Esophagus muscularis mucosa (tissue), 4 donors: ENCODE measurements at regions not wholly inside any gene's neighbourhood (a gene's known extent, or its start where the extent isn't known, plus 50 kb on each side); places are given as distances from the start of the nearest gene placed in this dataset.
"Not testable (repeated sequence)": the region's sequence is repeated elsewhere in the genome, so short reads cannot be mapped to it uniquely, and the experiment has no call there.

Source experiments
- DNase-seq: peaks from one replicate; pipeline ENCODE4 v3.0.0-alpha.2; 2017; ENCODE audit errors: extremely low spot score
- H3K27ac ChIP-seq, 4 donors: fragments of 200-600 bp; sonication (generic); replicated peaks in 1 of 4; 1 replicate in 3 of 4; 2 replicates in 1 of 4; pipeline ENCODE4 v1.5.1; 2016 to 2019; ENCODE audit warnings: mild to moderate bottlenecking in 1 of 4
- H3K27me3 ChIP-seq, 4 donors: fragments of 200-600 bp; sonication (generic); one replicate each; pipeline versions ENCODE4 v1.5.1 to v1.6.0; 2016 to 2019
- H3K36me3 ChIP-seq, 4 donors: fragments of 200-600 bp; sonication (generic); one replicate each; pipeline ENCODE4 v1.5.1; 2016 to 2019
- H3K4me1 ChIP-seq, 4 donors: fragments of 200-600 bp; sonication (generic); one replicate each; pipeline ENCODE4 v1.5.1; 2016 to 2019
- H3K4me3 ChIP-seq, 4 donors: fragments of 200-600 bp; sonication (generic); 1 replicate in 2 of 4; 2 replicates in 2 of 4; pipeline ENCODE4 v1.5.1; 2016 to 2019; ENCODE audit warnings: mild to moderate bottlenecking in 4 of 4, moderate library complexity in 1 of 4
- H3K9me3 ChIP-seq, 4 donors: fragments of 200-600 bp; sonication (generic); 1 replicate in 3 of 4; 2 replicates in 1 of 4; pipeline ENCODE4 v1.5.1; 2016 to 2019
- EP300 ChIP-seq: sonication (generic); formaldehyde crosslinking; IDR thresholded peaks from one replicate; pipeline ENCODE4 v1.6.1; 2017; ENCODE audit warnings: antibody characterized with exemption
- POLR2A ChIP-seq: fragments of 450-650 bp; IDR thresholded peaks from one replicate; pipeline ENCODE4 v1.6.1; 2017; ENCODE audit warnings: antibody characterized with exemption, moderate library complexity, mild to moderate bottlenecking, low read depth
- POLR2AphosphoS5 ChIP-seq, 2 donors: sonication (generic); formaldehyde crosslinking; IDR thresholded peaks; one replicate each; pipeline ENCODE4 v1.6.1; 2017; ENCODE audit warnings: antibody characterized with exemption in 2 of 2
- WGBS: methylation state at CpG from one replicate; pipeline ENCODE4 v1.1.5; 2018; 5-methylcytosine and 5-hydroxymethylcytosine counted together
- intact Hi-C: fragments of 100-400 bp; cut with DNase I; formaldehyde crosslinking; loops from one replicate; pipeline ENCODE4 v1.15.1; 2023
- TF ChIP-seq, protein P1 (sequence below), 3 experiments: fragments of 200-600 bp in 2 of 3; fragments of 450-650 bp in 1 of 3; sonication (generic) in 2 of 3; IDR thresholded peaks; one replicate each; pipeline ENCODE4 v1.5.1; 2017 to 2019; ENCODE audit warnings: antibody characterized with exemption in 3 of 3, mild to moderate bottlenecking in 2 of 3, moderate library complexity in 1 of 3

DNA sequence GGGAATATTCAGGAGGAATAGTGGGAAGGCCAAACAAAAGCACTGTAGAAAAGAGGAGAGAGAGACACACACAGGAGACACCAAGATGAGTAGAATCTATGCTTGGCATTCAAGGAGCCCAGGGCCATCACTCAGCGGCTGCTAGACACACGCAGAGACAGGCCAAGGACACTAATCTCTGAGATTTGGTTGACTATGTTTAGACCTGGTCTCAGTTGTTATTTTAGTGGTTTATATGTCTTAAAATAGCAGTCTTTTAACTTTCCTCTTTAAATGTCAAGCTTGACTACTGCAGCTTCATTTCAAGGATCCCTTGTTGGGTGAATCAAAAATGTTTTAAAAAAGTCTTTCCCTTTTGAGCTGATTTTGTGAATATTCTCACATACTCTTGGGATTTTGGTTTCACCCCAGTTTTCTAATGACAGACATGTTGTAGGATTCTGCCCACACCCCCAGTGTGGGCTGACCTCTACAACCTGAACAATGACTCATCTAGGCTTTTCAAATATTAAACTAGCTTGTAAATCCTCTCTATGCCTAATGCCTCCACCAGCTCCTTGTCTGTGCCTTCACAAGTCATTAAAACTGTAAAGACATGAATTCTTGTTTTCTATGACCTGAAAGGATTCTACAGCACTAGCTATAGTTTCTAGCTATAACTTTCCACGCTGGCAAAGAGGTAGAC, 142.7 kb upstream of the EXOC2 start:
- Histone ChIP-seq H3K36me3 (no peaks in the 10 kb centered on the region), H3K9me3 (no peaks in the 10 kb centered on the region), H3K27ac (peak overlapping the region in 1 of 4 donors; percentile 44), H3K4me1 (peaks cover 6 to 27% (median 24%) of the 10 kb centered on the region in 4 donors), H3K4me3 (no peak overlapping the region), H3K27me3 (no peaks in the 10 kb centered on the region)
- intact Hi-C loops: no loop called here
- DNase-seq: no peak
- 74% methylated on average over 3 of the region's 3 CpGs for WGBS
- TF ChIP-seq, protein P1, sequence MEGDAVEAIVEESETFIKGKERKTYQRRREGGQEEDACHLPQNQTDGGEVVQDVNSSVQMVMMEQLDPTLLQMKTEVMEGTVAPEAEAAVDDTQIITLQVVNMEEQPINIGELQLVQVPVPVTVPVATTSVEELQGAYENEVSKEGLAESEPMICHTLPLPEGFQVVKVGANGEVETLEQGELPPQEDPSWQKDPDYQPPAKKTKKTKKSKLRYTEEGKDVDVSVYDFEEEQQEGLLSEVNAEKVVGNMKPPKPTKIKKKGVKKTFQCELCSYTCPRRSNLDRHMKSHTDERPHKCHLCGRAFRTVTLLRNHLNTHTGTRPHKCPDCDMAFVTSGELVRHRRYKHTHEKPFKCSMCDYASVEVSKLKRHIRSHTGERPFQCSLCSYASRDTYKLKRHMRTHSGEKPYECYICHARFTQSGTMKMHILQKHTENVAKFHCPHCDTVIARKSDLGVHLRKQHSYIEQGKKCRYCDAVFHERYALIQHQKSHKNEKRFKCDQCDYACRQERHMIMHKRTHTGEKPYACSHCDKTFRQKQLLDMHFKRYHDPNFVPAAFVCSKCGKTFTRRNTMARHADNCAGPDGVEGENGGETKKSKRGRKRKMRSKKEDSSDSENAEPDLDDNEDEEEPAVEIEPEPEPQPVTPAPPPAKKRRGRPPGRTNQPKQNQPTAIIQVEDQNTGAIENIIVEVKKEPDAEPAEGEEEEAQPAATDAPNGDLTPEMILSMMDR (IDR thresholded peaks at IDR 0.05): no peak
- TF ChIP-seq POLR2AphosphoS5 (IDR thresholded peaks at IDR 0.05) (no peak), POLR2A (no peak), EP300 (no peak)

DNA sequence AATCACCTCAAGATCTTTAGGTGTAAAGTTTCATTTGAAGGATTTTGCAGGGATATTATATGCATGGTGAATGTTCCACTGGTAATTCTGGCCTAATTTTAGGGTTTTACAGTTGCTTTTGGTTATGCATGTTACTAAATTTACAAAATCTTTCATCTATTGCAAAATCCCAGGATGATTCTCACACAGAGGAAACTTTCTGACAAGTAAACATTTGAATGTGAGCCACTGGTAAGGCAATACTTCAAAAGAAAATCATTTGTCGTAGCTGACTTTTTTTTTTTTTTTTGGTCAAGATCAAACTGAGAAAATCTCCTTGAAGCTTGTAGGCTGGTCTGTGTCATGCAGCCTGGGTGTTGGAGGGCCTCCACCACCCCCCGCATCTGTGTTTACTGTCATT, 141.9 kb upstream of the EXOC2 start:
- H3K4me3 ChIP-seq: no peak overlapping the region
- no peaks in the 10 kb centered on the region for H3K27me3 ChIP-seq
- H3K9me3 ChIP-seq: no peaks in the 10 kb centered on the region
- TF ChIP-seq POLR2AphosphoS5 (IDR thresholded peaks at IDR 0.05) (no peak), EP300 (no peak), POLR2A (no peak)
- TF ChIP-seq, protein P1 (IDR thresholded peaks at IDR 0.05): no peak
- WGBS: 55% methylated on average over 2 of the region's 2 CpGs
- H3K36me3 ChIP-seq: no peaks in the 10 kb centered on the region
- no peak for DNase-seq
- H3K27ac ChIP-seq: peak overlapping the region in 1 of 4 donors; percentile 44
- intact Hi-C loops: no loop called here
- peaks cover 6 to 27% (median 24%) of the 10 kb centered on the region in 4 donors for H3K4me1 ChIP-seq

DNA sequence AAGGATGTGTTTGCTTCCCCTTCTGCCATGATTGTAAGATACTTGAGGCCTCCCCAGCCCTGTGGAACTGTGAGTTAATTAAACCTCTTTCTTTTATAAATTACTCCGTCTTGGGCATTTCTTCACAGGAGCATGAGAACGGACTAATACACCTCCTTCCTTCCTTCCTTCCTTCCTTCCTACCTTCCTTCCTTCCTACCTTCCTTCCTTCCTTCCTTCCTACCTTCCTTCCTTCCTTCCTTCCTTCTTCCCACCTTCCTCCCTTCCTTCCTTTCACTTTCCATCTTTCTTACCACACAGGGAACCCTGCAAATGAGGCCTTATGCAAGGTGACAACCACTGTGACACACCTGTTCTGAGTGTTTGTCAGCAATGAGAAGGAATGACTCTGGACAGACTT, 141.3 kb upstream of the EXOC2 start:
- WGBS: 87% methylated on average over 2 of the region's 2 CpGs
- DNase-seq: no peak
- TF ChIP-seq, protein P1 (IDR thresholded peaks at IDR 0.05): no peak
- TF ChIP-seq POLR2A (no peak), POLR2AphosphoS5 (IDR thresholded peaks at IDR 0.05) (no peak), EP300 (no peak)

DNA sequence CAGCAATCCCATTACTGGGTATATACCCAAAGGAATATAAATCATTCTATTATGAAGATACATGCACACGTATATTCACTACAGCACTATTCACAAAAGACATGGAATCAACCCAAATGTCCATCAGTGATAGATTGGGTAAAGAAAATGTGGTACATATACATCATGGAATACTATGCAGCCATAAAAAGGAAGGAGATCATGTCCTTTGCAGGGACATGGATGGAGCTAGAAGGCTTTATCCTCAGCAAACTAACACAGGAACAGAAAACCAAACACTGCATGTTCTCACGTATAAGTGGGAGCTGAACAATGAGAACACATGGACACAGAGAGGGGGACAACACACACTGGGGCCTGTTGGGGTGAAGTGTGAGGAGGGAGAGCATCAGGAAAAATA, 139.9 kb upstream of the EXOC2 start:
- H3K4me3 ChIP-seq, H3K9me3 ChIP-seq, H3K36me3 ChIP-seq, intact Hi-C loops, H3K27ac ChIP-seq, DNase-seq, H3K27me3 ChIP-seq: not testable (repeated sequence)
- peaks cover 6 to 27% (median 24%) of the 10 kb centered on the region in 4 donors for H3K4me1 ChIP-seq
- 92% methylated on average over 2 of the region's 2 CpGs for WGBS

More for the DNA sequence above, 141.3 kb upstream of the EXOC2 start:
- Histone ChIP-seq H3K9me3 (no peaks in the 10 kb centered on the region), H3K4me1 (peaks cover 6 to 27% (median 24%) of the 10 kb centered on the region in 4 donors), H3K36me3 (no peaks in the 10 kb centered on the region), H3K4me3 (no peak overlapping the region), H3K27ac (peak overlapping the region in 1 of 4 donors; percentile 17), H3K27me3 (no peaks in the 10 kb centered on the region)
- intact Hi-C loops: no loop called here

DNA sequence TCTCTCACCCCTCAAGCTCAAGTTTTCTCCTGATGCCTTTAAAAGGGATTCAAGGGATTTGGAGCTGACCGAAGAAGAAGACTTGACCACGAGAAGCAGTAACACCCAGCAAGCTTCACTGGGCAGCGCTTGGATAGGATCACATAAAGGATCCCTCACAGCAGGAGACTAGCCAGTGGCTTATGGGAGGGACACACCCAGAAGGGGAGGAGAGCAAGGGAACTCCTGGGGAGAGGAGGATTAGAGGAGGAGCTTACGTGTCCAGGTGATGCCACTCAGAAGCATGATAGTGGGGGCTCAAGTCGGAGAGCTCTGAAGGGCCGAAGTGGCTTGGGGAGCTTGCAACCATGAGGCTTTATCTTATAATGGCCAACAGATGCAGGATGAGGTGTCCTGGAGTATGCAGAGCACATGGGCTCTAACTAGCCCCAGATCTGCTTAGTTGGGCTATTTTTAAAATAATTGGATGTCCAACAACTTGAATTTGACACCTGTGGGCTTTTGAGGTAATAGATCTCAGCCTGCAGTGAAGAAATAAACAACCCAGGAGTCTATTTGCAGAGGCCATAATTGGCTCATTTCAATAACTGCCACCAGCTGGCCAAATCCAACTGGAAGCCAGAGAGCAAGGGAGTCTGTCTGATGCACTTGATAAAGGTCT, 137.9 kb upstream of the EXOC2 start:
- no peak overlapping the region for H3K4me3 ChIP-seq
- no peaks in the 10 kb centered on the region for H3K36me3 ChIP-seq
- WGBS: 90% methylated on average over 6 of the region's 6 CpGs
- intact Hi-C loops: no loop called here
- H3K27me3 ChIP-seq: no peaks in the 10 kb centered on the region
- H3K4me1 ChIP-seq: peaks cover 6 to 14% (median 13%) of the 10 kb centered on the region in 4 donors
- no peak for DNase-seq
- TF ChIP-seq, protein P1 (IDR thresholded peaks at IDR 0.05): no peak
- TF ChIP-seq POLR2A (no peak), POLR2AphosphoS5 (IDR thresholded peaks at IDR 0.05) (no peak), EP300 (no peak)
- H3K9me3 ChIP-seq: no peaks in the 10 kb centered on the region
- no peak overlapping the region for H3K27ac ChIP-seq
